Peyer's patch (tissue), 4 donors: ENCODE measurements at regions not wholly inside any gene's neighbourhood (a gene's known extent, or its start where the extent isn't known, plus 50 kb on each side); places are given as distances from the start of the nearest gene placed in this dataset.

Source experiments
- POLR2A ChIP-seq, 2 donors: fragments of 450-650 bp; IDR thresholded peaks; one replicate each; pipeline ENCODE4 v1.5.1; 2017; ENCODE audit warnings: antibody characterized with exemption in 2 of 2, mild to moderate bottlenecking in 2 of 2, moderate library complexity in 2 of 2
- TF ChIP-seq, protein P1 (sequence below), 6 experiments: fragments of 450-650 bp in 4 of 6; fragments of 200-600 bp in 2 of 6; sonication (generic) in 1 of 6; IDR thresholded peaks; one replicate each; pipeline ENCODE4 v1.5.1; 2017 to 2019; ENCODE audit warnings: antibody characterized with exemption in 6 of 6, mild to moderate bottlenecking in 3 of 6, moderate library complexity in 1 of 6

DNA sequence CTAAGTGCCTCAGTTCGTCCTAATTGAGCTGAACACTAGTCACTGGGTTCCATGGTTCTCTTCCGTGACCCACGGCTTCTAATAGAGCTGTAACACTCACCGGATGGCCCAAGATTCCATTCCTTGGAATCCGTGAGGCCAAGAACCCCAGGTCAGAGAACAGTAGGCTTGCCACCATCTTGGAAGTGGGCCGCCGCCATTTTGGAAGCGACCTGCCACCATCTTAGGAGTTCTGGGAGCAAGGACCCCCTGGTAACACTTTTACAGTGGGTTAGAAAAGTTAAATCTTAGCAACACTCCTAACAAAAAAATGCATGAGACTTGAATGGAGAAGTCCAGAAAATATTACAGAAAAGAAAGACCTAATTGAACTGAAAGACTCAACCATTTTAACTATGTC is 84.5 kb downstream of the TMEM18 start:
- TF ChIP-seq, protein P1, sequence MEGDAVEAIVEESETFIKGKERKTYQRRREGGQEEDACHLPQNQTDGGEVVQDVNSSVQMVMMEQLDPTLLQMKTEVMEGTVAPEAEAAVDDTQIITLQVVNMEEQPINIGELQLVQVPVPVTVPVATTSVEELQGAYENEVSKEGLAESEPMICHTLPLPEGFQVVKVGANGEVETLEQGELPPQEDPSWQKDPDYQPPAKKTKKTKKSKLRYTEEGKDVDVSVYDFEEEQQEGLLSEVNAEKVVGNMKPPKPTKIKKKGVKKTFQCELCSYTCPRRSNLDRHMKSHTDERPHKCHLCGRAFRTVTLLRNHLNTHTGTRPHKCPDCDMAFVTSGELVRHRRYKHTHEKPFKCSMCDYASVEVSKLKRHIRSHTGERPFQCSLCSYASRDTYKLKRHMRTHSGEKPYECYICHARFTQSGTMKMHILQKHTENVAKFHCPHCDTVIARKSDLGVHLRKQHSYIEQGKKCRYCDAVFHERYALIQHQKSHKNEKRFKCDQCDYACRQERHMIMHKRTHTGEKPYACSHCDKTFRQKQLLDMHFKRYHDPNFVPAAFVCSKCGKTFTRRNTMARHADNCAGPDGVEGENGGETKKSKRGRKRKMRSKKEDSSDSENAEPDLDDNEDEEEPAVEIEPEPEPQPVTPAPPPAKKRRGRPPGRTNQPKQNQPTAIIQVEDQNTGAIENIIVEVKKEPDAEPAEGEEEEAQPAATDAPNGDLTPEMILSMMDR (IDR thresholded peaks at IDR 0.05), result no peak
- no peak for TF ChIP-seq POLR2A (IDR thresholded peaks at IDR 0.05)
